Transverse colon (tissue), 4 donors: ENCODE measurements at regions not wholly inside any gene's neighbourhood (a gene's known extent, or its start where the extent isn't known, plus 50 kb on each side); places are given as distances from the start of the nearest gene placed in this dataset.
"Not testable (repeated sequence)": the region's sequence is repeated elsewhere in the genome, so short reads cannot be mapped to it uniquely, and the experiment has no call there.

Source experiments
- DNase-seq: peaks from one replicate; pipeline ENCODE4 v3.0.0-alpha.2; 2019
- H3K27ac ChIP-seq, 4 donors: fragments of 200-600 bp; sonication (generic); 2 replicates each; pipeline ENCODE4 v1.5.1; 2016 to 2018; ENCODE audit warnings: inconsistent platforms in 4 of 4
- H3K27me3 ChIP-seq: fragments of 200-600 bp; sonication (generic); 2 replicates; pipeline ENCODE4 v1.5.1; 2017; ENCODE audit warnings: inconsistent platforms
- H3K36me3 ChIP-seq, 4 donors: fragments of 200-600 bp; sonication (generic); 2 replicates each; pipeline ENCODE4 v1.5.1; 2017 to 2019; ENCODE audit warnings: inconsistent platforms in 4 of 4
- H3K4me1 ChIP-seq, 4 donors: fragments of 200-600 bp; sonication (generic); 2 replicates each; pipeline ENCODE4 v1.5.1; 2017 to 2020; ENCODE audit warnings: inconsistent platforms in 4 of 4
- H3K4me3 ChIP-seq, 4 donors: fragments of 200-600 bp; sonication (generic); 1 replicate in 1 of 4; 2 replicates in 3 of 4; pipeline versions ENCODE4 v1.5.1 to v1.6.1; 2017 to 2019; ENCODE audit warnings: inconsistent platforms in 4 of 4
- H3K9me3 ChIP-seq, 2 donors: fragments of 200-600 bp; sonication (generic); 2 replicates each; pipeline ENCODE4 v1.5.1; 2017 to 2019; ENCODE audit warnings: inconsistent platforms in 2 of 2
- EP300 ChIP-seq: sonication (generic); formaldehyde crosslinking; IDR thresholded peaks from one replicate; pipeline ENCODE4 v1.6.1; 2017; ENCODE audit warnings: antibody characterized with exemption, low read depth
- POLR2A ChIP-seq: fragments of 450-650 bp; IDR thresholded peaks from one replicate; pipeline ENCODE4 v1.6.1; 2016; ENCODE audit warnings: antibody characterized with exemption, mild to moderate bottlenecking, moderate library complexity
- POLR2AphosphoS5 ChIP-seq, 3 donors: sonication (generic); formaldehyde crosslinking; IDR thresholded peaks; one replicate each; pipeline ENCODE4 v1.6.1; 2016; ENCODE audit warnings: antibody characterized with exemption in 3 of 3
- WGBS, 2 donors: methylation state at CpG; one replicate each; pipeline ENCODE4 v1.1.5; 2018; ENCODE audit warnings: low coverage in 1 of 2; 5-methylcytosine and 5-hydroxymethylcytosine counted together
- in situ Hi-C, 4 donors: fragments of 200-750 bp; cut with MboI; loops; one replicate each; pipeline versions ENCODE4 v1.15.0 to v1.15.1; 2017; ENCODE audit warnings: low sequenced_read_pairs in 3 of 4, low pct_ligation_motif_present in 1 of 4, low pct_unique_long_range_greater_than_20kb in 1 of 4
- intact Hi-C: fragments of 100-400 bp; cut with DNase I; formaldehyde crosslinking; loops from one replicate; pipeline ENCODE4 v1.15.1; 2023; ENCODE audit warnings: low total_unique reads
- TF ChIP-seq, protein P1 (sequence below), 5 experiments: fragments of 200-600 bp in 3 of 5; fragments of 450-650 bp in 2 of 5; sonication (generic) in 3 of 5; IDR thresholded peaks; 1 replicate in 2 of 5; 2 replicates in 3 of 5; pipeline ENCODE4 v1.5.1; 2016 to 2017; ENCODE audit warnings: antibody characterized with exemption in 5 of 5, inconsistent platforms in 3 of 5, mild to moderate bottlenecking in 2 of 5, moderate library complexity in 1 of 5

DNA sequence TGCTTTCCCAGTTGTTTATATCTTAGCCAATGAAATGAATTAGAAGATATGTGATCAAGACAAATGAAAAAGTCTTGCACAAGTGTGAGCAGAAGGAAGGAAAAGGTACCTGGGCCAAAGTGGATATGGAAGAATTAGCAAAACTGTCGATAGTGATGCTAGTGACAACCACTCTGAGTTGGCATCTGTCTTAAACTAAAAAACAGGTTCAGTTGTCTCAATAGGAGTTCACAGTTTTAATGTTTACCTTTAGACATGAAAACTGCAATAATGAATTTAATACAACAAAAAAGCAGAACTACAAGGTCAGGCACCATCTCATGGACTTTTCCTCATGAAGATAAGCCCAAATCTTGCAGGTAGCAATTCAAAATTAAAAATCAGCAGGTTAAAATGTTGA is 688.5 kb downstream of the EFNB2 start:
- TF ChIP-seq, protein P1, sequence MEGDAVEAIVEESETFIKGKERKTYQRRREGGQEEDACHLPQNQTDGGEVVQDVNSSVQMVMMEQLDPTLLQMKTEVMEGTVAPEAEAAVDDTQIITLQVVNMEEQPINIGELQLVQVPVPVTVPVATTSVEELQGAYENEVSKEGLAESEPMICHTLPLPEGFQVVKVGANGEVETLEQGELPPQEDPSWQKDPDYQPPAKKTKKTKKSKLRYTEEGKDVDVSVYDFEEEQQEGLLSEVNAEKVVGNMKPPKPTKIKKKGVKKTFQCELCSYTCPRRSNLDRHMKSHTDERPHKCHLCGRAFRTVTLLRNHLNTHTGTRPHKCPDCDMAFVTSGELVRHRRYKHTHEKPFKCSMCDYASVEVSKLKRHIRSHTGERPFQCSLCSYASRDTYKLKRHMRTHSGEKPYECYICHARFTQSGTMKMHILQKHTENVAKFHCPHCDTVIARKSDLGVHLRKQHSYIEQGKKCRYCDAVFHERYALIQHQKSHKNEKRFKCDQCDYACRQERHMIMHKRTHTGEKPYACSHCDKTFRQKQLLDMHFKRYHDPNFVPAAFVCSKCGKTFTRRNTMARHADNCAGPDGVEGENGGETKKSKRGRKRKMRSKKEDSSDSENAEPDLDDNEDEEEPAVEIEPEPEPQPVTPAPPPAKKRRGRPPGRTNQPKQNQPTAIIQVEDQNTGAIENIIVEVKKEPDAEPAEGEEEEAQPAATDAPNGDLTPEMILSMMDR (IDR thresholded peaks at IDR 0.05): no peak
- TF ChIP-seq POLR2AphosphoS5 (IDR thresholded peaks at IDR 0.05) (no peak), EP300 (no peak), POLR2A (no peak)
- 79 to 91% methylated on average over 1 of the region's 1 CpG for WGBS, 2 donors
- H3K4me1 ChIP-seq: no peaks in the 10 kb centered on the region
- H3K36me3 ChIP-seq: no peaks in the 10 kb centered on the region
- in situ Hi-C loops (no loop called here), intact Hi-C loops (no loop called here)
- no peak overlapping the region for H3K27ac ChIP-seq
- DNase-seq: no peak
- H3K9me3 ChIP-seq: no peaks in the 10 kb centered on the region
- no peak overlapping the region for H3K4me3 ChIP-seq
- no peaks in the 10 kb centered on the region for H3K27me3 ChIP-seq

DNA sequence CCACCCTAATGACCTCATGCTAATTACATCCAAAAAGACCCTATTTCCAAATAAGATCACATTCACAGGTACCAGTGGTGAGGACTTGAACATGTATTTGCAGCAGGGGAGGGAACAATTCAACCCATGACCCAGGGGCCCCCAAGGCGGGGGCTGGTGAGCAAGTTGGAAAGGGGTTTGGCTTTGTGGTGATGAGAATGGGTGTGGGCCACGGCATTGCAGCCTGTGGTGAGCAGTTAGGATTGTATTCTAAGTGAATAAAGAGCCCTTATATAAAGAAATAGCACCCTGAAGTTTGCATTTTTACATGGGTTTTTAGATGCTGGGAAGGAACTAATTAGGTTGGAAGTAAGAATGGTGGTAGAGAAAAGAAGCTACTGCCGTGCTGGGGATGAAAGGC is 694.2 kb downstream of the EFNB2 start:
- DNase-seq: no peak
- intact Hi-C loops (no loop called here), in situ Hi-C loops (no loop called here)
- Histone ChIP-seq H3K36me3 (no peaks in the 10 kb centered on the region), H3K27me3 (no peaks in the 10 kb centered on the region), H3K9me3 (no peaks in the 10 kb centered on the region), H3K27ac (no peak overlapping the region), H3K4me1 (no peaks in the 10 kb centered on the region), H3K4me3 (no peak overlapping the region)
- TF ChIP-seq EP300: no peak
- TF ChIP-seq POLR2AphosphoS5 (IDR thresholded peaks at IDR 0.05): no peak
- TF ChIP-seq, protein P1 (IDR thresholded peaks at IDR 0.05): no peak
- TF ChIP-seq POLR2A: no peak
- 62 to 75% methylated on average over 2 to 3 of the region's 3 CpGs for WGBS, 2 donors

GRCh38 chr13:105838231-105838630 is 697.2 kb downstream of the EFNB2 start:
- in situ Hi-C loops (no loop called here), intact Hi-C loops (no loop called here)
- Histone ChIP-seq H3K4me1 (no peaks in the 10 kb centered on the region), H3K27ac (no peak overlapping the region), H3K9me3 (no peaks in the 10 kb centered on the region), H3K4me3 (no peak overlapping the region), H3K36me3 (no peaks in the 10 kb centered on the region), H3K27me3 (no peaks in the 10 kb centered on the region)
- WGBS, 2 donors: 85 to 90% methylated on average over 6 to 8 of the region's 8 CpGs
- no peak for DNase-seq
- TF ChIP-seq POLR2A: no peak
- peak in 1 of 3 donors; percentile 35 for TF ChIP-seq POLR2AphosphoS5 (IDR thresholded peaks at IDR 0.05)
- TF ChIP-seq, protein P1 (IDR thresholded peaks at IDR 0.05): no peak
- no peak for TF ChIP-seq EP300

DNA sequence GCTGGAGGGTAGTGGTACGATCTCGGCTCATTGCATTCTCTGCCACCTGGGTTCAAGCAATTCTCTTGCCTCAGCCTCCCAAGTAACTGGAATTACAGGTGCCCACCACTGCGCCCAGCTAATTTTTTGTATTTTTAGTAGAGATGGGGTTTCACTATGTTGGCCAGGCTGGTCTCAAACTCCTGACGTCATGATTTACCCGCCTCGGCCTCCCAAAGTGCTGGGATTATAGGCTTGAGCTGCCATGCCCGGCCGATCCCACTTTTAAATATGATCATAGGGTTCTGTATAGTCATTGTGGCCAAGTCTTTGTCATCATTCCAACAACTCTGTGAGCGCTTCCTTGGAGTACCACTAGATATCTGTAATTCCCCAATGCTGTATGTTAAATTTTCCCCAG is 698.2 kb downstream of the EFNB2 start:
- intact Hi-C loops, H3K9me3 ChIP-seq, H3K4me1 ChIP-seq, DNase-seq, H3K27me3 ChIP-seq, H3K36me3 ChIP-seq, H3K27ac ChIP-seq, H3K4me3 ChIP-seq, in situ Hi-C loops: not testable (repeated sequence)
- WGBS, 2 donors: 90 to 93% methylated on average over 6 to 9 of the region's 9 CpGs

DNA sequence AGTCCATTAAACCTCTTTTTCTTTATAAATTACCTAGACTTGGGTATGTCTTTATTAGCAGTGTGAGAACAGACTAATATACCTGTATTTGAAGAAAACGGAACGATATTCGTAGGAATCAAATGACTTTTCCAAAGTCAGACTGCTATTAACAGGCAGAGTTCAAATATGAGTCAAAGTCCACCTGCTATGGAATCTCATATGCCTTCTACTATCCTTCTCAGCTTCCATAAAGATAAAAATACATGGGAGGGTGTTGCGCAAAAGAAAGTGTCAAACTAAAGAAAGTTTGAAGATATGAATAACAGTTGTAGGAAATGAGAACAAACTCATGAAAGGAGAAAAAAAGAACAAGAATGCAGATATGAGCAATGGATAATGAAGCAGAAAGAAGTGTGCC is 704.6 kb downstream of the EFNB2 start:
- 46 to 86% methylated on average over 4 of the region's 4 CpGs for WGBS, 2 donors
- DNase-seq: no peak
- Histone ChIP-seq H3K4me3 (no peak overlapping the region), H3K27me3 (no peaks in the 10 kb centered on the region), H3K27ac (no peak overlapping the region), H3K9me3 (no peaks in the 10 kb centered on the region), H3K4me1 (no peaks in the 10 kb centered on the region), H3K36me3 (no peaks in the 10 kb centered on the region)
- in situ Hi-C loops (no loop called here), intact Hi-C loops (no loop called here)
- no peak for TF ChIP-seq POLR2AphosphoS5 (IDR thresholded peaks at IDR 0.05)
- TF ChIP-seq, protein P1 (IDR thresholded peaks at IDR 0.05): no peak
- no peak for TF ChIP-seq POLR2A
- TF ChIP-seq EP300: no peak
